Epithelial cell of proximal tubule (primary cell): ENCODE measurements at regions not wholly inside any gene's neighbourhood (a gene's known extent, or its start where the extent isn't known, plus 50 kb on each side); places are given as distances from the start of the nearest gene placed in this dataset.

Source experiments
- DNase-seq: peaks from one replicate; pipeline ENCODE4 v3.0.0-alpha.2; 2011; ENCODE audit warnings: low read depth
- H3K4me3 ChIP-seq: 2 replicates; pipeline ENCODE4 v1.5.1; 2011; ENCODE audit warnings: low read depth, mild to moderate bottlenecking, low read length
- TF ChIP-seq, protein P1 (sequence below): conservative IDR thresholded peaks from 2 replicates; pipeline ENCODE4 v1.5.1; 2012; ENCODE audit warnings: low read depth, mild to moderate bottlenecking, low read length

DNA sequence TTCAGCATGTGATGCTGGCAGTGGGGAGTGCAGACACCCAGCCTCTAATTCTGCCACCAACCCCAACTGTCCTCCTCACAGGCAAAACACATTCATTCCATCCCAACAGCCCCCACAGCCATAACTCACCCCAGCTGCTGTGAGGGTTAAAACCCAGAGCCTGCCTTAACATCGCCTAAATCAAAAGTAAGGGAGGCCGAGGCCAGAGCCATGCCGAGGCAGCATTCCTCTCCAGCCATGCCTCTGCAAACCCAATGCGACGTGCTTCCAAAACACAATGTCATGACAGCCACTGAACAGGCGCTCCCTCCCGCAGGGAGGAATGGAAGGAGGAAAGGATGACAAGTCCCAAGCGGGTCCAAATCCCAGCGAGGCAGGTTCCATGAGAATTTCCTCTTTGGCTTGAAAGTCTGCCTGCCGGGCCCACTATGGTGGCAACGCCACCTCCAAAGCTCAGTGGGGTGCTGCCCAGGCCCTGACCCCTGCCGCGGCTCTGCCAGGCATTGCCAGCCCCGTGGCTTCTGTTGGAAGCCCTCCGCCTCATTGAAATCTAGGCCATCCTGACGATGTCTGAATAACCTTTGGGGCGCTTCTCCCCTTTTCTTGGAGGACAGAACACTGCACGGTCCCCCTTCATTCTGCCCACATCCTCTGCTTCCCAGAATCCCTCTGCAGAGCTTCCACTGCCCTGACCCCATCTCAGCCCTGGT is 472.3 kb downstream of the BRD1 start:
- no peak for DNase-seq
- H3K4me3 ChIP-seq, result no peak overlapping the region

DNA sequence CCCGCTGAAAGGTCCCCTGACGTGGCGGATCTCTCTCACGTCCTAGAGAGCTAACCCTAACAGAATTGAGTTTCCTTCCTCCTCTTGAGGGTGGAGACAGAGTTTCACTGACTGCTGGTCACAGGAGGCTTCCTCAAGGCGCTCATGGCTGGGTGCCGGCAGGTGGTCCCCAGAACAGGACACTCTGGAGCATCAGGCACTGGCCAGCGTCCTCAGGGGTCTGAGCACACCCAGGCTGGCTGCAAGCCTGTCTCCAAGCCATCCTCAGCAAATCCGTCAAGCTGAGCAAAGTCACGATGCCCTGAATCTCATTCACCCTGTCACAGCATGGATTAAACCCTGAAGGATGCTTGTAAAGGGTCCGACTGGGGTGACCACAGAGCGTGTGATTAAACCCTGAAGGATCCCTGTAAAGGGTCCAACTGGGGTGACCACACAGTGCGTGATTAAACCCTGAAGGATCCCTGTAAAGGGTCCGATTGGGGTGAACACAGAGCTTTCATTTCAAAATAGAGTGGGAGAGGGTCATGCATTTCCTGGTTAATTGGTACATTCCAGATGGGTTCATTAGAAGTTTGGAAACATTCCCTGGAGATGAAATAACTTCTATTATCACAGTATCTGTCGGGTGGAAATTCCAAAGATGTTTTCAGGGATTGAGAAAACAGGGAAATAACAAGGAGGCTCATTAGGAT is 473.0 kb downstream of the BRD1 start:
- H3K4me3 ChIP-seq, result no peak overlapping the region
- TF ChIP-seq, protein P1, sequence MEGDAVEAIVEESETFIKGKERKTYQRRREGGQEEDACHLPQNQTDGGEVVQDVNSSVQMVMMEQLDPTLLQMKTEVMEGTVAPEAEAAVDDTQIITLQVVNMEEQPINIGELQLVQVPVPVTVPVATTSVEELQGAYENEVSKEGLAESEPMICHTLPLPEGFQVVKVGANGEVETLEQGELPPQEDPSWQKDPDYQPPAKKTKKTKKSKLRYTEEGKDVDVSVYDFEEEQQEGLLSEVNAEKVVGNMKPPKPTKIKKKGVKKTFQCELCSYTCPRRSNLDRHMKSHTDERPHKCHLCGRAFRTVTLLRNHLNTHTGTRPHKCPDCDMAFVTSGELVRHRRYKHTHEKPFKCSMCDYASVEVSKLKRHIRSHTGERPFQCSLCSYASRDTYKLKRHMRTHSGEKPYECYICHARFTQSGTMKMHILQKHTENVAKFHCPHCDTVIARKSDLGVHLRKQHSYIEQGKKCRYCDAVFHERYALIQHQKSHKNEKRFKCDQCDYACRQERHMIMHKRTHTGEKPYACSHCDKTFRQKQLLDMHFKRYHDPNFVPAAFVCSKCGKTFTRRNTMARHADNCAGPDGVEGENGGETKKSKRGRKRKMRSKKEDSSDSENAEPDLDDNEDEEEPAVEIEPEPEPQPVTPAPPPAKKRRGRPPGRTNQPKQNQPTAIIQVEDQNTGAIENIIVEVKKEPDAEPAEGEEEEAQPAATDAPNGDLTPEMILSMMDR, result no peak

More for the DNA sequence above, 472.3 kb downstream of the BRD1 start:
- TF ChIP-seq, protein P1, result no peak

DNA sequence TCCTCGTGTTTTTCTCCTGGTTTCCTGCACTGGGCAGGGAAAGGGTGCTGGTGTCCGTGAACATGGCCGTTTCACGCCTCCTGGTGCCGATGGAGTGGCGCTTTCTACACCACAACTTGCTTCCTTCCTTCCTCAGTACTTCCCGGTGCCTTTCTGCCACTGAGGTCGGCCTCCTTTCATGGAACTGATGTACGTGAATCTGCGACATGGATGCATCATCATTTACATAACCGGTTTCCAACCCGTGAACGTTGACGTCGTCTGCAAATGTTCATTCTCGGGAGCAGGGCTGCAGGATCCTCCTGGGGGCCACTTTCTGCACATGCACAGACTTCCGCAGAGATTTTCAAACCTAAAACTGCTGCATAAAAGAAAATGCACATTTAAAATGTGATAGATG is 474.4 kb downstream of the BRD1 start:
- H3K4me3 ChIP-seq, result no peak overlapping the region
- TF ChIP-seq, protein P1, result no peak
- DNase-seq, result no peak

More for the DNA sequence above, 473.0 kb downstream of the BRD1 start:
- no peak for DNase-seq

DNA sequence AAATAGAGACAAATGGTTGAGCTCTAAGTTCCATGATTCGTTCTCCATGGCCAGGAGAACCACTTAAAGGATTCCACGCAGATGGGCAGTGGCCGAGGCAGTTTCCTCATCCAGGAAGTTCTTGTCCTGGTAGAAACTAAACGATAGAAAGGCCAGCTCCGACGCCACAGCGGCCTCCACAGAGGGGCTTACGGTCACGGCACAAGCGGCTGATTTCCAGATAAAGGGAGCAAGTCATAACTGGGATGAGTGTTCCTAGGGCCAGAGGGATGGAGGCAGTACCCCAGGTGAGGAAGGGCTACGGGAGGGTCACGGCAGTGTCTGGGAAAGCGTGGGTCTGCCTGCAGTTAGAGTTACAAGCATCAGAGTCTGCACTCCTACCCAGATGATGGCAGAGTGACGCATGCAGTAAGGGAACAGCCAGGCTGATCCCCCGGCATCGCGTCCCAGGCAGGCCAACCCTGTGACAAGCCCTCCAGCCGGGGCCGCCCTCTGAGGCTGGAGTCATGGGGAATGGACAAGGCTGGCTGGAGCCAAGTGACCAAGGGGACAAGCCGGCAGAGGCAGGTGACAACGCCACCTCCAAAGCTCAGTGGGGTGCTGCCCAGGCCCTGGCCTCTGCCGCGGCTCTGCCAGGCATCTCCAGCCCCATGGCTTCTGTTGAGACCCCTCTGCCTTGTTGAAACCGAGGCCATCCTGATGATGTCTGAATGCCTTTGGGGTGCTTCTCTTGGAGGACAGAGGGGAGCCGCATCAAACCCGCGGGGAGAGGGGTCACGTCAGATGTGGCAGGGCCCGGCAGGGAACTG is 475.1 kb downstream of the BRD1 start:
- H3K4me3 ChIP-seq, result no peak overlapping the region
- no peak for DNase-seq
- TF ChIP-seq, protein P1, result no peak

DNA sequence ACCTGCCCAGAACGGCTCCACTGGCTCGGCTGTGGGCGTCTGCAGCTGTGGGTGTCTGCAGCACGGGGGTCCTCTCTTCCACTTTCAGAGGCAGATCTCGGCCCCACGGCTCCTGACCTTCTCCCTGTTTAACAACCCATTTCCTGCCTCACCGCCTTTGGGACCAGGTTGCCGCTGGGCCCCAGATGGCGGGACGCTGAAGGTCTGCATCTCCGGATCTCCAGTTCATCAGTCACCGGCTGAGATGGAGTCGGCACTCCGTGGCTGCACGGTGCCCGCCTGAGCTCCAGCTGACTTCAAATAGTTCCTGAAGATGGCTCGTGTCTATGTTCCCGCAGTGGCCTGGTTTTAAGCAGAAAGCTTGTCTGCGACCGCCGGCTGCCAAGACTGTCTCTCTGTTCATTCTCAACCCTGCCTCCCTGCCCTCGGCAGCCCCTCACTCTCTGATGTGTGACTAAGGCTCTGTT is 475.9 kb downstream of the BRD1 start:
- TF ChIP-seq, protein P1, result no peak
- H3K4me3 ChIP-seq, result no peak overlapping the region
- no peak for DNase-seq

DNA sequence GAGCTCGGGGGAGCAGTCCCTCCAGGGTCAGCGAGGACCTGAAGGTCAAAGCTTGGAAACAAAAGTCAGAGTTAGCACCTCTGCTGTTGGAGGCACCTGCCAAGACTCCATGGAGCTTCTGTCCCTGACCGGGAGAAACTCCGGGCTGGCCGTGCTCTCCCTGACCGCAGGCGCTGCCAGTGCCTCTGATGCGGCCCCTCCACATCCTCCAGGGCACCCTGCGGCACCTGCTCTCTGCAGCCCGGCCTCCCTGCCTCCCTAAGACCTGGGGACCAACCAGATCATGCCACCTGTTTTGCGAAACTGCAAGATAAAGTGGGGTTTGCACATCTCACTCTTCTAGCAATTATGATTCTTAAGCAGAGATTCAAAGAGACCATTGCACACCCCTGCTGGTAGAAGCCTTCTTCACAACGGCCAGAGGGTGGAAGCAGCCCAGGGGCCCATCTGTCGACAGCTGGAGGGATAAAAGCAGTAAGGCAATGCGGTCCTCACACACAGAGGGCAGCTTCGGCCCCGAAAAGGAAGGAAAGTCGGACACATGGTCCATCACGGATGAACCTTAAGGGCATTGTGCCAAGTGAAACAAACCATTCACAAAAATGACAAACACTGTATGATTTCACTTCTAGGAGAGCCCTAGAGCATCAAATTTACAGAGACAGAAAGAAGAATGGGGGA is 477.1 kb downstream of the BRD1 start:
- TF ChIP-seq, protein P1, result no peak
- DNase-seq, result no peak
- H3K4me3 ChIP-seq, result no peak overlapping the region
